ENCODE measurements at regions not wholly inside any gene's neighbourhood (a gene's known extent, or its start where the extent isn't known, plus 50 kb on each side); places are given as distances from the start of the nearest gene placed in this dataset.

DNA sequence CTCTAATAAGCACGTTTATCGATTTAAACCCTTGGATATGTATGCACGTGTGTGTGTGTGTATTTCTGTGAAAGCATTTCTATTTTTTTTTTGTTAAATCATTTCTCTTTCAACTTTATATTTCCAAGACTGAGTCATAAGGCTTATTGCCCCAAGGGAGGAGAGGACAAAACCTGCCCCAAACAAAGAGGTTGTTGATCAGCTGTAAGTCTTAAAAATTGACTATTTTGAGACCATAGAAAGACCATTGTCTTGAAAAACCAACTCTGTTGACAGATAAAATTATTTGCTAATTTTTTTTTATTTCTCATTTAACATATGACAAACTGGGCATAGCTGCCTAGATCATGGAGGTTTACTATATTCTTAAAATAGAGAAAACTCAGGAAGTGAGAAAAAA, 222.4 kb downstream of the FMR1NB start:
- H3K4me3 ChIP-seq: no peak overlapping the region
- H3K9me3 ChIP-seq: no peaks in the 10 kb centered on the region
- no peaks in the 10 kb centered on the region for H3K36me3 ChIP-seq
- WGBS, 2 donors: 54 to 57% methylated on average over 3 of the region's 3 CpGs
- H3K27ac ChIP-seq: no peak overlapping the region
- DNase-seq (ENCODE audit: low spot score in 2 of 2): no peak
- TF ChIP-seq EP300 (IDR thresholded peaks at IDR 0.05) (no peak), CTCF (IDR thresholded peaks at IDR 0.05) (no peak), POLR2A (IDR thresholded peaks at IDR 0.05) (no peak)
- H3K27me3 ChIP-seq: no peaks in the 10 kb centered on the region
- H3K4me1 ChIP-seq: no peaks in the 10 kb centered on the region

GRCh38 chrX:148204195-148204594, 223.1 kb downstream of the FMR1NB start:
- Histone ChIP-seq H3K27ac (no peak overlapping the region), H3K4me3 (no peak overlapping the region), H3K27me3 (no peaks in the 10 kb centered on the region), H3K9me3 (no peaks in the 10 kb centered on the region), H3K4me1 (no peaks in the 10 kb centered on the region), H3K36me3 (no peaks in the 10 kb centered on the region)
- WGBS, 2 donors: 65 to 79% methylated on average over 1 of the region's 1 CpG
- TF ChIP-seq EP300 (IDR thresholded peaks at IDR 0.05): no peak
- TF ChIP-seq CTCF (IDR thresholded peaks at IDR 0.05): no peak
- TF ChIP-seq POLR2A (IDR thresholded peaks at IDR 0.05): no peak
- DNase-seq (ENCODE audit: low spot score in 2 of 2): no peak

DNA sequence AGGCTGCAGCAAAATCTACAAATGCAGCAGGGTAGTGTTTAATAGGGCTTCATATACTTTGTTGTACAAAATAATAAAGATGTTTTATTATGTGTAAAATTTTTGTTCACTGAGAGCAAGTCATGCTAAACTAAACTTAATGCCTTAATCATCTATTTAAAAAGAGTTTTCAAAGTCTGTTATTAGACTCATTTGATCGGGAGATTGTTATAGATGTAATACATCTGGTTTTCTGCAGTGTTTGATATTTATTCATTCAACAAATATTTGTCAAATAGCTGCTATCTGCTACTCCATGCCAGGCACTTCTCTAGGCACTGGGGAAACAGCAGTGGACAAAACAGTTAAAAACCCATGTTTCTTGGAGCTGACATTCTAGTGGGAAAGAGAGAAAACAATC, 233.6 kb downstream of the FMR1NB start:
- WGBS, 2 donors: 90 to 93% methylated on average over 1 of the region's 1 CpG
- Histone ChIP-seq H3K27me3 (no peaks in the 10 kb centered on the region), H3K9me3 (no peaks in the 10 kb centered on the region), H3K27ac (no peak overlapping the region), H3K4me3 (no peak overlapping the region), H3K4me1 (no peaks in the 10 kb centered on the region), H3K36me3 (no peaks in the 10 kb centered on the region)
- TF ChIP-seq POLR2A (IDR thresholded peaks at IDR 0.05): no peak
- no peak for TF ChIP-seq CTCF (IDR thresholded peaks at IDR 0.05)
- no peak for TF ChIP-seq EP300 (IDR thresholded peaks at IDR 0.05)
- no peak for DNase-seq (ENCODE audit: low spot score in 2 of 2)

GRCh38 chrX:148215726-148216125, 234.6 kb downstream of the FMR1NB start:
- no peak overlapping the region for H3K4me3 ChIP-seq
- H3K27me3 ChIP-seq: no peaks in the 10 kb centered on the region
- H3K9me3 ChIP-seq: no peaks in the 10 kb centered on the region
- H3K36me3 ChIP-seq: no peaks in the 10 kb centered on the region
- DNase-seq (ENCODE audit: low spot score in 2 of 2): no peak
- H3K27ac ChIP-seq: no peak overlapping the region
- no peaks in the 10 kb centered on the region for H3K4me1 ChIP-seq
- TF ChIP-seq POLR2A (IDR thresholded peaks at IDR 0.05) (no peak), CTCF (IDR thresholded peaks at IDR 0.05) (no peak), EP300 (IDR thresholded peaks at IDR 0.05) (no peak)
- 93% methylated on average over 3 of the region's 3 CpGs for WGBS, 2 donors

DNA sequence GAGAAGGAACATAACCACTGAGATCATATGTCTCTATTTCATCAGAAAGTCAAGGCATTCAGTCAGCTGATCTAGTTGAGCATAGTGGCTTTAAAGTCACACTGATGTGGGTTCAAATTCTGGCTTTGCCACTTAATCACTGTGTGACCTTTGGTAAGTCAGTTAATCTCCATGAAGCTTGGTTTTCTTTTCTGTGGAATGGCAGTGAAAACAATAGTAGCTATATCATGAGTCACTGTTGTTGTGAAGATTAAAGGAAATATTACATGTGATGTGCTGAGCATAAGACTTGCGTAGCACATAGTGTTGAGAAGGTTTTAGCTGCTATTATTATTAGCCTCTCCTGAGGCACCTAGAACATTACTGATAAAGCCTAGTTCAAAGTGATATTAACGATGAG, 242.2 kb downstream of the FMR1NB start:
- no peak for DNase-seq (ENCODE audit: low spot score in 2 of 2)
- H3K36me3 ChIP-seq: no peaks in the 10 kb centered on the region
- H3K4me1 ChIP-seq: no peaks in the 10 kb centered on the region
- H3K4me3 ChIP-seq: no peak overlapping the region
- no peak overlapping the region for H3K27ac ChIP-seq
- H3K27me3 ChIP-seq: no peaks in the 10 kb centered on the region
- WGBS, 2 donors: 83 to 86% methylated on average over 2 of the region's 2 CpGs
- H3K9me3 ChIP-seq: no peaks in the 10 kb centered on the region
- TF ChIP-seq EP300 (IDR thresholded peaks at IDR 0.05) (no peak), POLR2A (IDR thresholded peaks at IDR 0.05) (no peak), CTCF (IDR thresholded peaks at IDR 0.05) (no peak)
